ENCODE measurements at regions not wholly inside any gene's neighbourhood (a gene's known extent, or its start where the extent isn't known, plus 50 kb on each side); places are given as distances from the start of the nearest gene placed in this dataset.
"Not testable (repeated sequence)": the region's sequence is repeated elsewhere in the genome, so short reads cannot be mapped to it uniquely, and the experiment has no call there.

DNA sequence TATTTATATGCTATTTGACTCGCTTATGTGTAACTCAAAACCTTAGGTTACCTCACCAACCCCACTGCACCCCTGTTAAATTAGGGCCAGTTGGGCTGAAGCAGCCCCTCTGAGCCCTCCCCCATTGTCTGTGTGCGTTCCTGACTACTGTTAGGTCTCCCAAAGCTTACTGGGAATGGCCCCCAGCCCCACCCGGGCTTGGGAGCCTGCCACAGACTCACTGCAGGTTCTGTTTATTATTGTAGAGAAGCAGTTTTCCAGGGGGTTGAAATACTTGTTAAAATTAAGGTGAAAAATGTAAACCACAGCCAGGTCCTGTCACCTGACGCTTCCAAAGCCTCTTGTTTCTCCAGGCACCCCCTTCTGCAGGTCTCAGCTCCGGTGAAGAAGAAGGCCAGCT lies 151.7 kb downstream of the FOXL1 start:
- no peak overlapping the region for H3K27ac Mint-ChIP-seq
- H3K4me3 Mint-ChIP-seq, result no peak overlapping the region
- H3K36me3 Mint-ChIP-seq, result no peaks in the 10 kb centered on the region
- H3K9me3 Mint-ChIP-seq (ENCODE audit: low read depth), result no peaks in the 10 kb centered on the region
- peaks cover 21% of the 10 kb centered on the region for H3K27me3 Mint-ChIP-seq
- H3K4me1 Mint-ChIP-seq (ENCODE audit: low read depth), result peaks cover 2% of the 10 kb centered on the region

DNA sequence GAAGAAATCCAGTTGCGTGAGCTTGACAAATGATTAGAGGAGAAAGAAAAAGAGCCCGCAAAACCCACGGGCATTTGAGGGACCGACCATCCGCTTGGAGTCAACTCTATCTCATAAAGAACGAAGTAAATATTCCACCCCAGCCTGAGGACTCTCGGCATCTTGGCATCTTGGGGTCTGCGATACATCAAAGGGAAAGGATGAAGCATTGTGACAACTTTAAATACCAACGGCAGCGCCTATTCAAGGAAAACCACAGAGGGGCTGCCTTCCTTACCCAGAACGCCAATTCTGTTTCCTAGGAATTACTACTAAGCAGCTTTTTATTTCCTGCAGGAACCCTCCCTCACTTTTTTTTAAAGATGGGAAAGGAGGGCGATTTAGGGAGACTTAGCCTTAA lies 152.2 kb downstream of the FOXL1 start:
- Mint-ChIP-seq H3K27ac (no peak overlapping the region), H3K4me3 (no peak overlapping the region), H3K36me3 (no peaks in the 10 kb centered on the region), H3K4me1 (ENCODE audit: low read depth) (peaks cover 2% of the 10 kb centered on the region), H3K27me3 (peaks cover 21% of the 10 kb centered on the region), H3K9me3 (ENCODE audit: low read depth) (no peaks in the 10 kb centered on the region)

DNA sequence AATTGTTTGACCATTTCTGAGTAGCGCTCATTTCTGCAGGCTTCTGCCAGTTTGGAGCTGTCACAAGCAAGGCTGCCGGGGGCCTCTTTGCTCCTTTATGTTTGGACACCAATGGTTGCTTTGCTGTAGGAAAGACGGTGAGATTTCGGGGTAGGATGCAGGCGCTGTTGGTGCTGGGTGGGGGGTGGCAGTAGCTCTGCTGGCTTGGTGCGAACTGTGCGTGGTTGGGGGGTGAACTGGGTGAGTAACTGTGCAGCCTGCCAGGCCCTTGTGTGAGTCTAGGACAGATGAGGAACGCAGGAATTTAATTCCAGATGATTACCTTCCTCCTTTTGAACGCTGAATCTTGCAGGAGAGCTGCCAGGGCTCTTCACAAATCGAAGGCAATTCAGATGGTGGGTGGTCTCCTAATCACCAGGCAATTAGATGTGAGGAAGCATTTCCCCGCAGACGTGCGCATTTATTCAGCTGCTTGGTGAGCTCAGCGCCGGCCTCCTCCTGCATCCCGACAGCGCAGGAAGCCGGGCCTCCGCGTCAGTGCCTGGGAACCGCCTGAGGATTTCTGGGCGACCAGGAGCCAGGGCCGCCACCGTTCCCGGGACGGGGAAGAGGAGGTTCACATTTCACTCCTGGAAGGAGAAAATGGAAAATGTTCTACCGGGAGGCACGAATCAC lies 154.4 kb downstream of the FOXL1 start:
- Mint-ChIP-seq H3K36me3 (no peaks in the 10 kb centered on the region), H3K9me3 (ENCODE audit: low read depth) (no peaks in the 10 kb centered on the region), H3K4me1 (ENCODE audit: low read depth) (peaks cover 2% of the 10 kb centered on the region), H3K27me3 (peaks cover 17% of the 10 kb centered on the region), H3K4me3 (no peak overlapping the region), H3K27ac (no peak overlapping the region)

DNA sequence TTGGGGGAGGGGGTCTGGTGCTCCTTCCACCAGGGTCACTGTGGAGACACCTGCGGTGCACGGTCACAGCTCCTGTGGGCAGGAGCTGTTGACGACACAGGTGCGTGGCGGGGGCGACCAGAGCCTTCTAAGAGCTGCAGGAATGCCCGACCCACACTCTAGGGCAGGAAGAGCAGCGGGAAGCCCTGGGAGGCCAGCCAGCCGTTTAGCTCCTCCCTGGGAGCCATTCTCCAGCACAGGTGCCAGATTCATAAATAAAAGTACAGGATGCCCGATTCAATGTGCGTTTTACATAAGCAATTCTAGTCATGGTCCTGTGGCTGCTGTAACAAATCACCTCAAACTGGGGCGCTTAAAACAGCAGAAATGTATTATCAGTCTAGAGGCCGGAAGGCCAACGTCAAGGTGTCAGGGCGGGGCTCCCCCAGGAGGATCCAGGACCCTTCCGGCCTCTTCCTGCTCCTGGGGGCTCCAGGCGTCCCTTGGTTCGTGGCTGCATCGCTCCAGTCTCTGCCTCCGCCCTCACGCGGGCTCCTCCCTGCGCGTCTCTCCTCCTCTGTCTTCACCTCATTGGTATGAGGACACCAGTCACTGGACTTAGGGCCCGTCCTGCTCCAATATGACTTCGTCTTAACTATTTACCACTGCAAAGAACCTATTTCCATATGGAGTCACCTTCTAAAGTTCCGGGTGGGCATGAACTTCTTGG lies 155.4 kb downstream of the FOXL1 start:
- Mint-ChIP-seq H3K4me3 (no peak overlapping the region), H3K27me3 (peaks cover 16% of the 10 kb centered on the region), H3K4me1 (ENCODE audit: low read depth) (peaks cover 2% of the 10 kb centered on the region), H3K36me3 (no peaks in the 10 kb centered on the region), H3K27ac (no peak overlapping the region), H3K9me3 (ENCODE audit: low read depth) (no peaks in the 10 kb centered on the region)

DNA sequence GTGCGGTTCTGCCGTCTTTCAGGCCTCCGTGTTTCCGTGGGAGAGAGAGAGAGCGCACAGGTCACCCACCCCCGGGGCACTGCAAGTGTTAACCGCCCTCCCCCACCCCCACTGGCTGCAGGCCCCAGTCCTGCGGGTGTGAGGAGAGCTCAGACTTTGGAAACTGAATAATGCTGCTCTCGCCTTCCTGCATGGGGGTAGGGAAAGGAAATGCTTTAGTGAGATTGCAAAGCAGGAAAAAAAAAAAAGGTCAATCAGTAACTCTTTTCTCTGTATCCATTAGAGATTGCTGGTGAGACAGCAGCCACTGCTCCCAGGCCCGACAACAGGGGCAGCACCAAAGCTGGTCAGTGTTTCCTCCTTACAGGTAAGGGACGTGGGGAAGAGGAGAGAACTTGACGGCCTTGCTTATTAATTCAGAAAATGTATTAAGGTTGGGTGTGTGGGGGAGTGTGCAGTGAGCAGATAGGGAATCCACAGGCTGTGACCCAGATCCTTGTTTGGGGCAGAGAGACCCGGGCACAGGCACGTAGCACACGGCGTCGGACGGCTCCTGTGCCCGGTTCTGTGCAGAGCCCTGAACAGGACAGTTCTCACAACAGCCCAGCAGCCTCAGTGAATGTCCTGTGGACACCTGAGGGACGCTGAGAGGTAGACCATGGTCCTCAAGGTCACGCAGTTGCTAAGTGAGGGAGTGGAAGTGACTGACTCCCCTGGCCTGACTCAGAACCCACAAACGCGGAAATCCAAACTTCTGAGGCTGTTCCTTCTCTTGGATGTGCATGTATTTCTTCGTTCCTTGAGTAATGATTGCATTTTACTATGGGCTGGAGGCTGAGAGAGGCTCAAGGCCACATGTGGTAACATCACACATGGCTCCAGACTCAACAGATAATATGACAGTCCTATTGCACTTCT lies 156.5 kb downstream of the FOXL1 start:
- no peaks in the 10 kb centered on the region for H3K36me3 Mint-ChIP-seq
- H3K4me1 Mint-ChIP-seq (ENCODE audit: low read depth), result peaks cover 2% of the 10 kb centered on the region
- no peak overlapping the region for H3K4me3 Mint-ChIP-seq
- no peak overlapping the region for H3K27ac Mint-ChIP-seq
- H3K27me3 Mint-ChIP-seq, result peaks cover 18% of the 10 kb centered on the region
- no peaks in the 10 kb centered on the region for H3K9me3 Mint-ChIP-seq (ENCODE audit: low read depth)

DNA sequence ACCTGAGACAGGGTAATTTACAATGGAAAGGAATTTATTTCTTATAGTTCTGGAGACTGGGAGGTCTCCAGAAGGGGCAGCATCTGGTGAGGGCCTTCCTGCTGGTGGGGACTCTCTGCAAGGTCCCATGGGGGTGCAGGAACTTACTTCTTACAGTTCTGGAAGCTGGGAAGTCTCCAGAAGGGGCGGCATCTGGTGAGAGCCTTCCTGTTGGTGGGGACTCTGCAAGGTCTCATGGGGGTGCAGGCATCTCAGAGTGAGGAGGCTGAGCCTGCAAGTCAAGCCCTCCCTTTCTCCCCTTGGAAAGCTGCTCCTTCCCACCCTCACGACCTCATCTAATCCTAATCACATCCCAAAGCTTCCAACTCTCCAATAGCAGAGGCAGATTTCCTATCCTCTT lies 157.4 kb downstream of the FOXL1 start:
- peaks cover 6% of the 10 kb centered on the region for H3K4me1 Mint-ChIP-seq (ENCODE audit: low read depth)
- no peak overlapping the region for H3K4me3 Mint-ChIP-seq
- H3K27me3 Mint-ChIP-seq, result peaks cover 18% of the 10 kb centered on the region
- H3K27ac Mint-ChIP-seq, result no peak overlapping the region
- no peaks in the 10 kb centered on the region for H3K9me3 Mint-ChIP-seq (ENCODE audit: low read depth)
- H3K36me3 Mint-ChIP-seq, result no peaks in the 10 kb centered on the region

DNA sequence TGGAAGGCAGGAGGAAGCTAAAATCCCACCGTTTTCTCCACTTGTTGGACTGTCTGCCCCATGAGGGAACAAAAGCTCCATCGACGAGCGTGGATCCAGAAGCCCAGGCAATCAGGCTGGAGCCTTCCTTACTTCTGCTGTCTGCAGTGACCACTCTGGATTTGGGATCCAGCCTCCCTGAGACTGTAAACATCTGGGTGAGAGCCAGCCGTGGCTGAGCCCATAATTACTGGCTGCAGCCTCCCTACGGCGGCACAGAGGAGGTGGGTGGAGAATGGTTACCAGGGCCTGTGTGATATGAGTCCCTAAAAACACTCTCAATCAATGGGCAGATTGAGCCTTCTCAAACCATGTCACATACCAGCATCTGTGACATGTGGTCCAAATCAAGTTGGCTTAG lies 158.2 kb downstream of the FOXL1 start:
- no peaks in the 10 kb centered on the region for H3K36me3 Mint-ChIP-seq
- no peaks in the 10 kb centered on the region for H3K9me3 Mint-ChIP-seq (ENCODE audit: low read depth)
- peaks cover 21% of the 10 kb centered on the region for H3K27me3 Mint-ChIP-seq
- no peak overlapping the region for H3K4me3 Mint-ChIP-seq
- no peak overlapping the region for H3K27ac Mint-ChIP-seq
- H3K4me1 Mint-ChIP-seq (ENCODE audit: low read depth), result peaks cover 13% of the 10 kb centered on the region

DNA sequence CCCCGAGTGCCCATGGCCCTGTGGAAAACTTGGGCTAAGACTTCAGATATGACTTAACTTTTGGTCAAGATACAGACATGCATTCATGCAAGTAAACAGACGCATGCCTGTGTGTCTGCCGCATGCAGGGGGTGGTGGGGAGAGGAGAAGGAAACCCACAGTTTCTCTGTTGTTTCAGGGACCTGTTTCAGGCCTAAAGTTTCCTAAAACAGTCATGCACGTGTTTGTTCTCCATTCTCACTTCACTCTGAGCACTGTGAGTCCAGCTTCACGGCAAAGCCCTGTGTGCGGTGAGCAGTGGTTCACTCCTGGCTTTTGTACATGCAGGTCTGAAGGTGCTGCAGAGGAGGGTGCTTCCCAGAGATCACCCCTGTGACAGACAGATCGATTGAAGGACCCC lies 158.7 kb downstream of the FOXL1 start:
- Mint-ChIP-seq H3K36me3 (no peaks in the 10 kb centered on the region), H3K27ac (no peak overlapping the region), H3K4me1 (ENCODE audit: low read depth) (peaks cover 15% of the 10 kb centered on the region), H3K4me3 (no peak overlapping the region), H3K27me3 (peaks cover 23% of the 10 kb centered on the region), H3K9me3 (ENCODE audit: low read depth) (no peaks in the 10 kb centered on the region)

DNA sequence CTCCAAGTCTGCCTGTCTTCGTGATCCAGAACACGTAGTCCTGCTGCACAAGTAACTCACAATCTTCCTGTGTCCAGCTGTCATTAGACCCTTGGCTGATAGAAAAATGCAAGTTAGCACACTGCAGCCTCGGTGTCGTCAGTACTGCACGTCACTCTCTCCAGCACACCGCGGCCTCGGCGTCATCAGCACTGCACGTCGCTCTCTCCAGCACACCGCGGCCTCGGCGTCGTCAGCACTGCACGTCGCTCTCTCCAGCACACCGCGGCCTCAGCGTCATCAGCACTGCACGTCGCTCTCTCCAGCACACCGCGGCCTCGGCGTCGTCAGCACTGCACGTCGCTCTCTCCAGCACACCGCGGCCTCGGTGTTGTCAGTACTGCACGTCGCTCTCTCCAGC lies 160.0 kb downstream of the FOXL1 start:
- Mint-ChIP-seq H3K27me3 (peaks cover 15% of the 10 kb centered on the region), H3K4me1 (ENCODE audit: low read depth) (peaks cover 15% of the 10 kb centered on the region)
- not testable (repeated sequence) for H3K36me3 Mint-ChIP-seq; H3K9me3 Mint-ChIP-seq (ENCODE audit: low read depth); H3K4me3 Mint-ChIP-seq; H3K27ac Mint-ChIP-seq

DNA sequence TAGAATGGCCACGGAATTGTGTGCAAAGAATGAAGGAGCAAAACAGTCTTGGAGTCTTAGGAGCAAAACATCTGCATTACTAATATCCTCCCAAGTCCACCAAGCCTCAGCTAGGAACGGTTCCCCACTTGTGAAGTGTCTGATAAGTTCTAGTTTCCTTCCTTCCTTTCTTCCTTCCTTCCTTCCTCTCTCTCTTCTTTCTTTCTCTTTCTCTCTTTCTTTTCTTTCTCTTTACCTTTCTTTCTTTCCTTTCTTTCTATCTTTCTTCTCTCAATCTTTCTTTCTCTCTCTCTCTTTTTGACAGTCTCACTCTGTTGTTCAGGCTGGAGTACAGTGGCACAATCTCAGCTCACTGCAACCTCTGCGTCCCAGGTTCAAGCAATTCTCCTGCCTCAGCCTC lies 160.8 kb downstream of the FOXL1 start:
- H3K4me1 Mint-ChIP-seq (ENCODE audit: low read depth), result peaks cover 13% of the 10 kb centered on the region
- no peaks in the 10 kb centered on the region for H3K36me3 Mint-ChIP-seq
- no peak overlapping the region for H3K27ac Mint-ChIP-seq
- H3K27me3 Mint-ChIP-seq, result peaks cover 13% of the 10 kb centered on the region
- no peaks in the 10 kb centered on the region for H3K9me3 Mint-ChIP-seq (ENCODE audit: low read depth)
- no peak overlapping the region for H3K4me3 Mint-ChIP-seq

DNA sequence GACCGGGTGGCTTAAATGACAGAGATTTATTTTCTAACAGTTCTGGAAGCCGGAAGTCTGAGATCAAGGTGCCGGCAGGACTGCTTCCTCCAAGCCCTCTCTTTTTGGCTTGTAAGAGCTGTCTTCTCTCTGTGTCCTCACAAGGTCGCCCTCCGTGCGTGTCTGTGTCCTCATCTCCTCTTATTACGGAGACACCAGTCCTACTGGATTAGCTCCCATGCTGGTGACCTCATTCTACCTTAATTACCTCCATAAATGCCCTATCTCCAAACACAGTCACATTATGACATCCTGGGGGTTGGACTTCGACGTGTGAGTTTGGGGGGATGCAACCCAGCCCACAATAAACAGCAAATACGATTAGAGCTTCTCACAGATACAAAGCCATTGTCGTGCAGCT lies 161.5 kb downstream of the FOXL1 start:
- peaks cover 13% of the 10 kb centered on the region for H3K27me3 Mint-ChIP-seq
- no peaks in the 10 kb centered on the region for H3K36me3 Mint-ChIP-seq
- H3K27ac Mint-ChIP-seq, result no peak overlapping the region
- H3K9me3 Mint-ChIP-seq (ENCODE audit: low read depth), result no peaks in the 10 kb centered on the region
- H3K4me3 Mint-ChIP-seq, result no peak overlapping the region
- H3K4me1 Mint-ChIP-seq (ENCODE audit: low read depth), result peaks cover 13% of the 10 kb centered on the region

DNA sequence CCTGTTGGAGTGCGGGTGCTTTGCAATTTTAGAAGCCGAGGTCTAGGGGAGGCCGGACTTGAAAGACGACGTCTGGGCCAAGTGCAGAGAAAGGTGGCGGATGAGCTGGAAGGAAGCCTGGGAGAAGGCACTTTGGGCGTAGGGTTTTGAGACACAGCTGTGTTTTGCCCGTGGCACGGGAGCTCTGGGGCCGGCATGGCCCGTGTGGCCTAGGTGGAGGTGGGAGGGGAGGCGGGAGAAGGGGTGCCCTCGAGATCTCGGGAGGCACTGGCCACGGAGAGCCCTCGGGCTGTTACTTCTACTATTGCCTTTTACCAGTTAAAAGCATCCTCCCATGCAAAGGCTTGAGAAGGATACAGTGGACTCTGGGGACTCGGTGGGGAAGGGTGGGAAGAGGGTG lies 161.9 kb downstream of the FOXL1 start:
- Mint-ChIP-seq H3K27ac (no peak overlapping the region), H3K9me3 (ENCODE audit: low read depth) (no peaks in the 10 kb centered on the region), H3K4me1 (ENCODE audit: low read depth) (peaks cover 13% of the 10 kb centered on the region), H3K36me3 (no peaks in the 10 kb centered on the region), H3K27me3 (peaks cover 13% of the 10 kb centered on the region), H3K4me3 (no peak overlapping the region)

DNA sequence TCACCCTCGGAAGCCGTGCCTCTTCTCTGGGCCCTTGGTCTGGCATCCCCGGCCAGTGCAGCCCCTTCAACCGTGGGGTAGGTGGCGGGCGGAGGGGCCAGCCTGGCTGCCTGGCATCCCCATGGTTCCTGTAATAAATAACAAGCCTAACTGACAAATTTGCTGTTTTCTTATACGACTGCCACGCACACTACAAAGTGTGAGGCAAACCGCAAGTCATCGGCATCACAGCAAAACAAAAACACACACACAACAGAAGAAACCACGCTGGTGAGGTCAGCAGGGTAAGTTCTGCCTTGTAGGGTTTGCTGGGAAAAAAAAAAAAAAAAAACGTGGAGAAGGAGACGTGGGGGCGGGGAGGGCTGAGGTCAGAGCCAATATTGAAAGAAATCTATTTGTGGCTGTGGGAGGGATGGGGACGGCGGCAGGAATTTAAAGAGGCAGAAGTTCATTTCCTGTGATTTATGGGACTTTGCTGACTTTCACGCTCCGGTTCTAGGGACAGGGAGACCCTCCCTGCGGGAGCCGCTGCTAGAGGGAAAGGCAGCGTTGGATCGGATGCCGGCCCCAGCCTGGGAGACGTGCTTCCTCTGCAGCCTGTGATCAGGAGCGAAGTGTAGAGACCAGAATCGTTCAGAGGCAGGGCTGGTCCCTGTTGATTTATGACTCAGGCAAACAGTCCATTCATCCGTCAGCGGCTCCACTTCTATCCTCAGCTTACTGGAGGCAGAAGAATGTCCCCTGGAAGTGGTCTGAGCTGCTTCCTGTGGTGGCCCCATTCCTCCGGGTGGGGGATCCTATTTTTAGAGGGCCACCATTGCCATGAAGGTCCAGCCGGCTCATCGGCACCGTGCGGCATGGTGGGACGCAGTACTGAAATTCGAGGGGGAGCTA lies 162.8 kb downstream of the FOXL1 start:
- Mint-ChIP-seq H3K4me3 (peak overlapping the region; percentile 68), H3K9me3 (ENCODE audit: low read depth) (no peaks in the 10 kb centered on the region), H3K36me3 (no peaks in the 10 kb centered on the region), H3K27me3 (peaks cover 13% of the 10 kb centered on the region), H3K4me1 (ENCODE audit: low read depth) (peaks cover 13% of the 10 kb centered on the region), H3K27ac (no peak overlapping the region)

DNA sequence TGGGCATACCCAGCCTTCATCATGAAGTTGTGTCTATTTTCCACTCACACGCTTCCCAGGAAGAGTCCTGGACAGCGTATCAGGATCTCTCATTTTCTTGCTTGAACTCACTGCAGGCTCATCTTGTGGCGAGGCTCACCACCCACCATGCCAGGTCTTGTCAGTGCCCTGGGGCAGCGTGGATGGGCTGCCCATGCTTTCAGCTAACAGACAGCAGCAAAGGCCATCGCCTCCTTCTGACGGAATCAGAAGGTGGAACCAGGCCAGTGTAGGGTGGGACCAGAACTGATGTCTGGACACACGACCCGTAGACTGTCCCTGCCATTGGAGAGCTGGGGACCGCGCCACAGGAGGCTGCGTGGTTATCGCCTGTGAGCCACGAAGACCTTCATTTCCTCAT lies 169.4 kb downstream of the FOXL1 start:
- H3K27me3 Mint-ChIP-seq, result peaks cover 5% of the 10 kb centered on the region
- H3K4me1 Mint-ChIP-seq (ENCODE audit: low read depth), result no peaks in the 10 kb centered on the region
- H3K36me3 Mint-ChIP-seq, result no peaks in the 10 kb centered on the region
- no peak overlapping the region for H3K27ac Mint-ChIP-seq
- no peak overlapping the region for H3K4me3 Mint-ChIP-seq
- no peaks in the 10 kb centered on the region for H3K9me3 Mint-ChIP-seq (ENCODE audit: low read depth)
